Aorta (tissue), 5 donors: ENCODE measurements at regions not wholly inside any gene's neighbourhood (a gene's known extent, or its start where the extent isn't known, plus 50 kb on each side); places are given as distances from the start of the nearest gene placed in this dataset.
A peak's percentile ranks its signal among the peaks of the same experiment; 100 is the strongest.

ENCODE experiments used
- ATAC-seq: fragments of 200-7000 bp; cut with Tn5 transposase; one replicate; pipeline ENCODE4 v1.9.1; 2022; ENCODE audit warnings: moderate library complexity; ENCODE audit not compliant: low FRiP score
- DNase-seq, 2 donors: peaks; one replicate each; pipeline ENCODE4 v3.0.0-alpha.2; 2020
- H3K27ac ChIP-seq, 2 donors: one replicate each; pipeline ENCODE4 v1.5.1; 2013; ENCODE audit warnings: low read length in 2 of 2, mild to moderate bottlenecking in 2 of 2, moderate library complexity in 2 of 2, control low read depth in 1 of 2, inconsistent platforms in 1 of 2, low read depth in 1 of 2
- H3K27me3 ChIP-seq, 2 donors: one replicate each; pipeline ENCODE4 v1.6.1; 2013; ENCODE audit warnings: control low read depth in 1 of 2, low read length in 1 of 2, mild to moderate bottlenecking in 1 of 2, moderate library complexity in 1 of 2; ENCODE audit not compliant: insufficient read depth in 2 of 2, control insufficient read depth in 1 of 2
- H3K36me3 ChIP-seq, 2 donors: one replicate each; pipeline ENCODE4 v1.6.1; 2013; ENCODE audit warnings: control low read depth in 1 of 2, low read length in 1 of 2, mild to moderate bottlenecking in 1 of 2; ENCODE audit not compliant: insufficient read depth in 2 of 2, control insufficient read depth in 1 of 2
- H3K4me1 ChIP-seq, 2 donors: one replicate each; pipeline ENCODE4 v1.6.1; 2013; ENCODE audit warnings: low read length in 2 of 2, control low read depth in 1 of 2, mild to moderate bottlenecking in 1 of 2, moderate library complexity in 1 of 2; ENCODE audit not compliant: insufficient read depth in 2 of 2, control insufficient read depth in 1 of 2
- H3K4me3 ChIP-seq, 2 donors: one replicate each; pipeline ENCODE4 v1.5.1; 2013; ENCODE audit warnings: low read length in 2 of 2, control low read depth in 1 of 2, mild to moderate bottlenecking in 1 of 2
- H3K9me3 ChIP-seq: one replicate; pipeline ENCODE4 v1.6.1; 2013; ENCODE audit warnings: mild to moderate bottlenecking, low read length; ENCODE audit not compliant: control insufficient read depth
- WGBS, 2 donors: extraction: QIAGEN DNeasy Blood & Tissue Kit; methylation state at CpG; one replicate each; pipeline ENCODE4 v1.1.7; 2013; 5-methylcytosine and 5-hydroxymethylcytosine counted together
- intact Hi-C, 2 donors: fragments of 100-400 bp; cut with DNase I; formaldehyde crosslinking; loops; one replicate each; pipeline versions ENCODE4 v1.14.2 to v1.15.0; 2022
- donor health status: healthy with polysubstance abuse.
- donor health status: Bipolar disorder and iron deficiency.
- donor health status: DM: no; HTN: no; CAD: no.
- donor health status: DM: no; HTN: no; CAD: no.
- donor health status: DM: yes; HTN: yes; CAD: no.

GRCh38 chr15:79230766-79231165, 51.8 kb upstream of the ANKRD34C start:
- Histone ChIP-seq H3K9me3 (peaks cover 6% of the 10 kb centered on the region), H3K27me3 (no peaks in the 10 kb centered on the region), H3K27ac (no peak overlapping the region), H3K36me3 (no peaks in the 10 kb centered on the region), H3K4me3 (no peak overlapping the region), H3K4me1 (no peaks in the 10 kb centered on the region)
- intact Hi-C loops, result no loop called here
- WGBS, 2 donors, result 81 to 82% methylated on average over 5 of the region's 5 CpGs
- no peak for ATAC-seq
- DNase-seq, result no peak

GRCh38 chr15:79222808-79223207, 59.7 kb upstream of the ANKRD34C start:
- H3K27me3 ChIP-seq, result no peaks in the 10 kb centered on the region
- H3K27ac ChIP-seq, result no peak overlapping the region
- no peak for ATAC-seq
- H3K4me3 ChIP-seq, result no peak overlapping the region
- H3K4me1 ChIP-seq, result peaks cover 4 to 5% of the 10 kb centered on the region in 2 donors
- H3K9me3 ChIP-seq, result peaks cover under 1% of the 10 kb centered on the region
- WGBS, 2 donors, result 74 to 80% methylated on average over 2 of the region's 2 CpGs
- DNase-seq, result no peak
- H3K36me3 ChIP-seq, result no peaks in the 10 kb centered on the region
- intact Hi-C loops, result loop anchor here in 1 of 2 donors (5.0 kb wide), 1 partner anchor 89 kb away; the partner anchor contains the start of gene TMED3

GRCh38 chr15:79221696-79222095, 60.8 kb upstream of the ANKRD34C start:
- DNase-seq (no peak), ATAC-seq (no peak)
- H3K27ac ChIP-seq, result no peak overlapping the region
- H3K27me3 ChIP-seq, result no peaks in the 10 kb centered on the region
- no peaks in the 10 kb centered on the region for H3K9me3 ChIP-seq
- H3K4me3 ChIP-seq, result no peak overlapping the region
- peaks cover 4 to 5% of the 10 kb centered on the region in 2 donors for H3K4me1 ChIP-seq
- WGBS, 2 donors, result 20 to 42% methylated on average over 2 of the region's 2 CpGs
- intact Hi-C loops, result loop anchor here in 1 of 2 donors (5.0 kb wide), 1 partner anchor 91 kb away; the partner anchor contains the start of gene TMED3
- H3K36me3 ChIP-seq, result no peaks in the 10 kb centered on the region

- 37 to 43% methylated on average over 4 of the region's 4 CpGs for WGBS, 2 donors
- intact Hi-C loops, result loop anchor here (5.0 kb wide), 1 partner anchor 93 kb away; the partner anchor contains the start of gene TMED3 (in 2 of the 2)
- H3K27ac ChIP-seq, result peak overlapping the region in 1 of 2 donors; percentile 32
- H3K9me3 ChIP-seq, result no peaks in the 10 kb centered on the region
- H3K27me3 ChIP-seq, result no peaks in the 10 kb centered on the region
- ATAC-seq (peak; percentile 75), DNase-seq (peak in 1 of 2 donors; percentile 50)
- no peak overlapping the region for H3K4me3 ChIP-seq
- peaks cover 4 to 5% of the 10 kb centered on the region in 2 donors for H3K4me1 ChIP-seq
- H3K36me3 ChIP-seq, result no peaks in the 10 kb centered on the region
Observed at GRCh38 chr15:79219393-79220056, 63.0 kb upstream of the ANKRD34C start.

- Histone ChIP-seq H3K4me1 (peaks cover 4 to 5% of the 10 kb centered on the region in 2 donors), H3K4me3 (no peak overlapping the region), H3K27ac (peak overlapping the region in 1 of 2 donors; percentile 30), H3K36me3 (no peaks in the 10 kb centered on the region), H3K9me3 (no peaks in the 10 kb centered on the region), H3K27me3 (no peaks in the 10 kb centered on the region)
- DNase-seq (no peak), ATAC-seq (peak; percentile 54)
- intact Hi-C loops, result loop anchor here in 1 of 2 donors (5.0 kb wide), 1 partner anchor 94 kb away; the partner anchor contains the start of gene TMED3
- WGBS, 2 donors, result 23 to 30% methylated on average over 5 of the region's 5 CpGs
Observed at GRCh38 chr15:79218588-79219200, 63.8 kb upstream of the ANKRD34C start.

- intact Hi-C loops, result no loop called here
- no peak for ATAC-seq
- no peak for DNase-seq
- Histone ChIP-seq H3K36me3 (no peaks in the 10 kb centered on the region), H3K9me3 (peaks cover 1% of the 10 kb centered on the region), H3K27me3 (no peaks in the 10 kb centered on the region), H3K27ac (no peak overlapping the region), H3K4me1 (no peaks in the 10 kb centered on the region), H3K4me3 (no peak overlapping the region)
- WGBS, 2 donors, result 53 to 63% methylated on average over 3 of the region's 3 CpGs
Observed at GRCh38 chr15:79213650-79214049, 68.9 kb upstream of the ANKRD34C start.

GRCh38 chr15:79212589-79213157, 69.8 kb upstream of the ANKRD34C start:
- H3K27me3 ChIP-seq, result no peaks in the 10 kb centered on the region
- 65 to 79% methylated on average over 11 of the region's 11 CpGs for WGBS, 2 donors
- intact Hi-C loops, result no loop called here

GRCh38 chr15:79211481-79211880, 71.0 kb upstream of the ANKRD34C start:
- Histone ChIP-seq H3K27me3 (no peaks in the 10 kb centered on the region), H3K4me1 (no peaks in the 10 kb centered on the region), H3K36me3 (no peaks in the 10 kb centered on the region), H3K27ac (no peak overlapping the region), H3K9me3 (peaks cover 1% of the 10 kb centered on the region), H3K4me3 (no peak overlapping the region)
- intact Hi-C loops, result no loop called here
- ATAC-seq (no peak), DNase-seq (no peak)
- WGBS, 2 donors, result 83 to 93% methylated on average over 1 of the region's 1 CpG

More at GRCh38 chr15:79212589-79213157, 69.8 kb upstream of the ANKRD34C start:
- Histone ChIP-seq H3K36me3 (no peaks in the 10 kb centered on the region), H3K4me3 (no peak overlapping the region), H3K4me1 (no peaks in the 10 kb centered on the region), H3K27ac (no peak overlapping the region), H3K9me3 (peaks cover 1% of the 10 kb centered on the region)
- DNase-seq (no peak), ATAC-seq (no peak)
